ENCODE measurements at regions not wholly inside any gene's neighbourhood (a gene's known extent, or its start where the extent isn't known, plus 50 kb on each side); places are given as distances from the start of the nearest gene placed in this dataset.

- no peak for TF ChIP-seq CTCF (IDR thresholded peaks at IDR 0.05; ENCODE audit: low read length)
- no peak for TF ChIP-seq EZH2 (IDR thresholded peaks at IDR 0.05; ENCODE audit: borderline replicate concordance, low read length)
Observed at GRCh38 chrX:10062980-10063379, 93.8 kb upstream of the CLCN4 start.

Measured in OCI-LY1 (cell line).